ENCODE measurements at regions not wholly inside any gene's neighbourhood (a gene's known extent, or its start where the extent isn't known, plus 50 kb on each side); places are given as distances from the start of the nearest gene placed in this dataset.
"Not testable (repeated sequence)": the region's sequence is repeated elsewhere in the genome, so short reads cannot be mapped to it uniquely, and the experiment has no call there.

DNA sequence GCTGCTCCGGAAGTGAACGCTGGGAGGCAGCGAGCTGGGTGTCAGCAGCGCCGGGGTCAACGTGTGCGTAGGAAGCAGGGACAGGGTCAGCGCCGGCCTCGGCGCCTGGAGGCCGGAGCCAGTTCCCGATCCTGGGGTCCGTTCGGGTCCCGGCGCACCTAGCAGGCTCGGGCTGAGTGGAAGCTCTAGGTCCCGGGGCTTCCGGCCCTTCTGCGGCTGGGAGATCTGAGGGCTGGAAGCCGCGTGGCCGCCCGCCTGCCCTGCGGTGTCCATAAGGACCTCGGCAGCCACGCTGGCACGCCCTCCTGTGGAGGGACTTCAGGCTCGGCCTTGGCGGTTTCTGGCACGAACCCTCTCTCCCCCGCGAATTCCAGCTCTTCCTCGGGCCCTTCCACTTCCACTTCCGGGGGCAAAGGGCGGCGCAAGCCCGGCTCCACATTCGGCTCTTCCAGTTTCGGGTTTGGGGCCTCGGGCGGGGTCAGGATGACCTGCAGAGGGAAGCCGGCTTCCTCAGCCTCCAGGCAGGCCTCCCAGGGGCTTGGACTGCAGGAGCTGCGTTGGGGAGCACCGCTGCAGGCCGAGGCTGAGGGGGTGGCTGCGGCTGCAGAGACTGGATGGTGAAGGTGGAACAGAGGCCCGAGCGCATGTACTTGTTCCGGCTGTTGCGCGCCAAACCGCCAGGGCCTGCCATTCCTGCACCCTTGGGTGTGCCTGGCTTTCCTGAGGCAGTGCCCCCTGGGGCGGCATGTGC lies 146.2 kb downstream of the TMEM121 start:
- TF ChIP-seq, protein P1, sequence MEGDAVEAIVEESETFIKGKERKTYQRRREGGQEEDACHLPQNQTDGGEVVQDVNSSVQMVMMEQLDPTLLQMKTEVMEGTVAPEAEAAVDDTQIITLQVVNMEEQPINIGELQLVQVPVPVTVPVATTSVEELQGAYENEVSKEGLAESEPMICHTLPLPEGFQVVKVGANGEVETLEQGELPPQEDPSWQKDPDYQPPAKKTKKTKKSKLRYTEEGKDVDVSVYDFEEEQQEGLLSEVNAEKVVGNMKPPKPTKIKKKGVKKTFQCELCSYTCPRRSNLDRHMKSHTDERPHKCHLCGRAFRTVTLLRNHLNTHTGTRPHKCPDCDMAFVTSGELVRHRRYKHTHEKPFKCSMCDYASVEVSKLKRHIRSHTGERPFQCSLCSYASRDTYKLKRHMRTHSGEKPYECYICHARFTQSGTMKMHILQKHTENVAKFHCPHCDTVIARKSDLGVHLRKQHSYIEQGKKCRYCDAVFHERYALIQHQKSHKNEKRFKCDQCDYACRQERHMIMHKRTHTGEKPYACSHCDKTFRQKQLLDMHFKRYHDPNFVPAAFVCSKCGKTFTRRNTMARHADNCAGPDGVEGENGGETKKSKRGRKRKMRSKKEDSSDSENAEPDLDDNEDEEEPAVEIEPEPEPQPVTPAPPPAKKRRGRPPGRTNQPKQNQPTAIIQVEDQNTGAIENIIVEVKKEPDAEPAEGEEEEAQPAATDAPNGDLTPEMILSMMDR (IDR thresholded peaks at IDR 0.05), result not testable (repeated sequence)
- TF ChIP-seq EZH2 (IDR thresholded peaks at IDR 0.05; ENCODE audit: borderline replicate concordance, insufficient read depth, low read depth, low read length, poor library complexity, severe bottlenecking), result not testable (repeated sequence)
